Uterus (tissue), 2 donors: ENCODE measurements at regions not wholly inside any gene's neighbourhood (a gene's known extent, or its start where the extent isn't known, plus 50 kb on each side); places are given as distances from the start of the nearest gene placed in this dataset.

ENCODE experiments used
- POLR2A ChIP-seq, 2 donors: fragments of 450-650 bp; IDR thresholded peaks; one replicate each; pipeline ENCODE4 v1.6.1; 2016; ENCODE audit warnings: antibody characterized with exemption in 2 of 2, mild to moderate bottlenecking in 1 of 2, moderate library complexity in 1 of 2
- TF ChIP-seq, protein P1 (sequence below), 4 experiments: fragments of 200-600 bp in 2 of 4; fragments of 450-650 bp in 2 of 4; sonication (generic) in 2 of 4; IDR thresholded peaks; one replicate each; pipeline ENCODE4 v1.5.1; 2016 to 2019; ENCODE audit warnings: antibody characterized with exemption in 4 of 4, mild to moderate bottlenecking in 2 of 4, moderate library complexity in 1 of 4

DNA sequence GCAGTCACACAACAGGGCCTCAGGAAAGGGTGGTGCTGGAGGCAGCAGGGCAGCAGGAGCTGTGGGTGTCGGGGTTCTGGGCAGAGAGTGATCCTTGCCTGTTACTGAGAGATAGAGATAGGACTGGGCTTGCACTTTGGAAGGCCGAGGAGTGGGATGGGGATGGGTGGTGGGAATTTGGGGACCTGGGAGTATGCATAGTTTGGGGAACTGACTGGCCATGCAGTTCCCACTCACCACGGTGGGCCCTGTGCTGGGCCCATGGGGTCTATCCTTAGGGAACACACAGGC lies 192.5 kb upstream of the LINGO1 start:
- TF ChIP-seq, protein P1, sequence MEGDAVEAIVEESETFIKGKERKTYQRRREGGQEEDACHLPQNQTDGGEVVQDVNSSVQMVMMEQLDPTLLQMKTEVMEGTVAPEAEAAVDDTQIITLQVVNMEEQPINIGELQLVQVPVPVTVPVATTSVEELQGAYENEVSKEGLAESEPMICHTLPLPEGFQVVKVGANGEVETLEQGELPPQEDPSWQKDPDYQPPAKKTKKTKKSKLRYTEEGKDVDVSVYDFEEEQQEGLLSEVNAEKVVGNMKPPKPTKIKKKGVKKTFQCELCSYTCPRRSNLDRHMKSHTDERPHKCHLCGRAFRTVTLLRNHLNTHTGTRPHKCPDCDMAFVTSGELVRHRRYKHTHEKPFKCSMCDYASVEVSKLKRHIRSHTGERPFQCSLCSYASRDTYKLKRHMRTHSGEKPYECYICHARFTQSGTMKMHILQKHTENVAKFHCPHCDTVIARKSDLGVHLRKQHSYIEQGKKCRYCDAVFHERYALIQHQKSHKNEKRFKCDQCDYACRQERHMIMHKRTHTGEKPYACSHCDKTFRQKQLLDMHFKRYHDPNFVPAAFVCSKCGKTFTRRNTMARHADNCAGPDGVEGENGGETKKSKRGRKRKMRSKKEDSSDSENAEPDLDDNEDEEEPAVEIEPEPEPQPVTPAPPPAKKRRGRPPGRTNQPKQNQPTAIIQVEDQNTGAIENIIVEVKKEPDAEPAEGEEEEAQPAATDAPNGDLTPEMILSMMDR (IDR thresholded peaks at IDR 0.05): no peak
- TF ChIP-seq POLR2A (IDR thresholded peaks at IDR 0.05): no peak
